HepG2 (cell line): ENCODE measurements at regions not wholly inside any gene's neighbourhood (a gene's known extent, or its start where the extent isn't known, plus 50 kb on each side); places are given as distances from the start of the nearest gene placed in this dataset.
"Not testable (repeated sequence)": the region's sequence is repeated elsewhere in the genome, so short reads cannot be mapped to it uniquely, and the experiment has no call there.

Experiments used
- ATAC-seq: fragments of 200-7000 bp; cut with Tn5 transposase; 3 replicates; pipeline ENCODE4 v1.9.1; 2020; ENCODE audit warnings: mild to moderate bottlenecking, moderate library complexity
- BruUV-seq: library from RNA; stranded (reverse); fragments of 400-500 nt; replicated peaks from 2 replicates; lab custom pipeline; 2021; lab: Mats Ljungman, UMichigan
- CTCF ChIA-PET: fragments of 300-600 bp; formaldehyde crosslinking; extraction: SDS; loops from one replicate; lab custom pipeline; 2021; ENCODE audit warnings: low total read pairs, inconsistent platforms, low intra/inter-chr PET ratio; lab: Yijun Ruan, JAX
- POLR2A ChIA-PET: fragments of 350-600 bp; sonication (Branson Sonifier 250); formaldehyde crosslinking; loops from one replicate; lab custom pipeline; 2020; ENCODE audit warnings: antibody characterized with exemption, inconsistent platforms; lab: Yijun Ruan, JAX
- DNase-seq: peaks from one replicate; pipeline ENCODE4 v3.0.0-alpha.2; 2015; ENCODE audit warnings: low spot score
- FAIRE-seq: peaks from 3 replicates; lab custom pipeline; 2011; peaks lifted over from hg19 to GRCh38; lab: Jason Lieb, UNC
- H2AFZ ChIP-seq: one replicate; pipeline ENCODE4 v1.6.1; 2011; ENCODE audit warnings: low read length, inconsistent platforms
- H3K27ac ChIP-seq: fragments of 300-600 bp; 3 replicates; pipeline ENCODE4 v1.8.0; 2011; ENCODE audit warnings: mixed run types, mild to moderate bottlenecking, mixed read lengths, low read length, inconsistent platforms; ENCODE audit not compliant: insufficient read depth; ENCODE audit errors: extremely low read length
- H3K27me3 ChIP-seq, 2 experiments: fragments of 200-600 bp in 1 of 2; 2 replicates in 1 of 2; 3 replicates in 1 of 2; pipeline versions ENCODE4 v1.6.0 to v1.8.0; 2011; ENCODE audit warnings: low read length in 2 of 2, mild to moderate bottlenecking in 2 of 2, moderate library complexity in 2 of 2, inconsistent platforms in 1 of 2; ENCODE audit not compliant: insufficient read depth in 2 of 2, control insufficient read depth in 1 of 2
- H3K36me3 ChIP-seq, 2 experiments: fragments of 200-600 bp in 1 of 2; replicated peaks in 1 of 2; 2 replicates in 1 of 2; 3 replicates in 1 of 2; pipeline versions ENCODE4 v1.5.1 to v1.8.0; 2011; ENCODE audit warnings: low read length in 2 of 2, inconsistent platforms in 1 of 2; ENCODE audit not compliant: insufficient read depth in 2 of 2, control insufficient read depth in 1 of 2
- H3K4me1 ChIP-seq: 2 replicates; pipeline ENCODE4 v1.5.1; 2012; ENCODE audit warnings: low read length, inconsistent platforms; ENCODE audit not compliant: insufficient read depth
- H3K4me2 ChIP-seq: 2 replicates; pipeline ENCODE4 v1.6.0; 2011; ENCODE audit warnings: low read depth, low read length, inconsistent platforms
- H3K4me3 ChIP-seq, 3 experiments: fragments of 200-600 bp in 1 of 3; sonication (generic), shearing (Covaris generic) in 1 of 3; replicated peaks in 1 of 3; 2 replicates each; pipeline ENCODE4 v1.5.1; 2011 to 2016; ENCODE audit warnings: low read length in 3 of 3, inconsistent platforms in 2 of 3, low read depth in 2 of 3, mild to moderate bottlenecking in 2 of 3, control low read depth in 1 of 3, mixed read lengths in 1 of 3; ENCODE audit not compliant: insufficient read depth in 1 of 3
- H3K79me2 ChIP-seq: one replicate; pipeline ENCODE4 v1.6.1; 2011; ENCODE audit warnings: low read length, inconsistent platforms; ENCODE audit not compliant: insufficient read depth
- H3K9ac ChIP-seq: 2 replicates; pipeline ENCODE4 v1.6.0; 2011; ENCODE audit warnings: mild to moderate bottlenecking, low read depth, low read length, inconsistent platforms; ENCODE audit not compliant: insufficient read depth
- H3K9me3 ChIP-seq: 2 replicates; pipeline ENCODE4 v1.5.1; 2012; ENCODE audit warnings: mild to moderate bottlenecking, low read length
- H4K20me1 ChIP-seq: 2 replicates; pipeline ENCODE4 v1.6.0; 2011; ENCODE audit warnings: inconsistent platforms, mild to moderate bottlenecking, low read length, moderate library complexity; ENCODE audit not compliant: insufficient read depth
- ATAD3A ChIP-seq: sonication (generic); formaldehyde crosslinking; IDR thresholded peaks from 2 replicates; pipeline ENCODE4 v1.4.0; 2020; ENCODE audit warnings: missing genetic modification reagents
- FOXA1 ChIP-seq, 2 experiments: fragments of 450-650 bp in 1 of 2; sonication (generic) in 1 of 2; formaldehyde crosslinking in 1 of 2; IDR thresholded peaks; 2 replicates each; pipeline versions ENCODE4 v1.4.0 to v1.6.1; 2016 to 2020; ENCODE audit warnings: missing genetic modification reagents in 1 of 2
- SIN3A ChIP-seq: IDR thresholded peaks from 2 replicates; pipeline ENCODE4 v1.6.1; 2011; ENCODE audit warnings: low read depth, mild to moderate bottlenecking, control low read depth, low read length, borderline replicate concordance
- YEATS2 ChIP-seq: sonication (generic); formaldehyde crosslinking; IDR thresholded peaks from 2 replicates; pipeline ENCODE4 v1.4.0; 2020; ENCODE audit warnings: missing genetic modification reagents, borderline replicate concordance
- ZBED4 ChIP-seq: sonication (generic); formaldehyde crosslinking; IDR thresholded peaks from 2 replicates; pipeline ENCODE4 v1.4.0; 2020; ENCODE audit warnings: missing genetic modification reagents, borderline replicate concordance
- ZNF782 ChIP-seq: sonication (generic); formaldehyde crosslinking; IDR thresholded peaks from 2 replicates; pipeline ENCODE4 v1.4.0; 2020; ENCODE audit warnings: missing genetic modification reagents, mild to moderate bottlenecking, borderline replicate concordance
- WGBS: methylation state at CpG from one replicate; pipeline ENCODE4 v1.1.6; 2017; ENCODE audit warnings: low lambda C conversion rate; 5-methylcytosine and 5-hydroxymethylcytosine counted together
- in situ Hi-C: cut with HindIII; loops from 2 replicates; pipeline ENCODE4 v1.10.0; 2017; ENCODE audit warnings: low pct_unique_long_range_greater_than_20kb; ENCODE audit not compliant: extremely low pct_ligation_motif_present
- intact Hi-C: fragments of 100-400 bp; cut with micrococcal nuclease; formaldehyde crosslinking; loops from one replicate; pipeline ENCODE4 v1.10.0; 2022; ENCODE audit not compliant: unreplicated experiment

- TF ChIP-seq FOXA1 (IDR thresholded peaks at IDR 0.05) (no peak), FOXA1 (CRISPR knock-in tag; IDR thresholded peaks at IDR 0.05) (no peak), ZBED4 (no peak), ATAD3A (no peak), ZNF782 (CRISPR knock-in tag) (no peak), SIN3A (no peak), YEATS2 (CRISPR knock-in tag) (no peak)
These were observed 93.3 kb upstream of the FANCL start (continued) for GRCh38 chr2:58334414-58334813.

DNA sequence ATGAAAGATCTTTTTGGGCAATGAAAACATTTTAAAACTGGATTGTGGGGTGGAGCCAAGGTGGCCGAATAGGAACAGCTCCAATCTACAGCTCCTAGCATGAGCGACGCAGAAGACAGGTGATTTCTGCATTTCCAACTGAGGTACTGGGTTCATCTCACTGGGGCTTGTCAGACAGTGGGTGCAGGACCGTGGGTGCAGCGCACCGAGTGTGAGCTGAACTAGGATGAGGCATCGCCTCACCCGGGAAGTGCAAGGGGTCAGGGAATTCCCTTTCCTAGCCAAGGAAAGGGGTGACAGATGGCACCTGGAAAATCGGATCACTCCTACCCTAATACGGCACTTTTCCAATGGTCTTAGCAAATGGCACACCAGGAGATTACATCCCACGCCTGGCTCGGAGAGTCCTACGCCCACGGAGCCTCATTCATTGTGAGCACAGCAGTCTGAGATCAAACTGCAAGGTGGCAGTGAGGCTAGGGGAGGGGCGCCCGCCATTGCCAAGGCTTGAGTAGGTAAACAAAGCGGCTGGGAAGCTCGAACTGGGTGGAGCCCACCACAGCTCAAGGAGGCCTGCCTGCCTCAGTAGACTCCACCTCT lies 84.3 kb upstream of the FANCL start:
- H3K9me3 ChIP-seq, H3K79me2 ChIP-seq, H3K4me2 ChIP-seq, H3K36me3 ChIP-seq, H4K20me1 ChIP-seq, H2AFZ ChIP-seq, DNase-seq, BruUV-seq, intact Hi-C loops, in situ Hi-C loops, H3K9ac ChIP-seq, H3K4me3 ChIP-seq, H3K27ac ChIP-seq, ATAC-seq, H3K27me3 ChIP-seq, H3K4me1 ChIP-seq, POLR2A ChIA-PET, FAIRE-seq, CTCF ChIA-PET: not testable (repeated sequence)
- WGBS: 34% methylated on average over 18 of the region's 18 CpGs
